ENCODE measurements at regions not wholly inside any gene's neighbourhood (a gene's known extent, or its start where the extent isn't known, plus 50 kb on each side); places are given as distances from the start of the nearest gene placed in this dataset.

DNA sequence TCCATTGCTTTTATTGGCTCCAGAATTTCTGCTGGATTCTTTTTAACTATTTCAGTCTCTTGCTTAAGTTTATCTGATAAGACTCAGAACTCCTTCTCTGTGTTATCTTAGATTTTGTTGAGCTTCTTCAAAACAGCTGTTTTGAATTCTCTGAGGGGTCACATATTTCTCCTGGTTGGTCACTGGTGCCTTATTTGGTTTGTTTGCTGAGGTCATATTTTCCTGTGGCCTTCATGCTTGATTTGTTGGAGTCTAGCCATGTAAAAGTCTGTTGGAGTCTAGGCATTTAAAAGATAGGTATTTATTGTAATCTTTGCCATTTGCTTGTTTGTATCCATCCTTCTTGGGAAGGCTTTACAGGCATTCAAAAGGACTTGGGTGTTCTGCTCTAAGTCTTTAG lies 398.7 kb downstream of the DSEL start:
- TF ChIP-seq, protein P1, sequence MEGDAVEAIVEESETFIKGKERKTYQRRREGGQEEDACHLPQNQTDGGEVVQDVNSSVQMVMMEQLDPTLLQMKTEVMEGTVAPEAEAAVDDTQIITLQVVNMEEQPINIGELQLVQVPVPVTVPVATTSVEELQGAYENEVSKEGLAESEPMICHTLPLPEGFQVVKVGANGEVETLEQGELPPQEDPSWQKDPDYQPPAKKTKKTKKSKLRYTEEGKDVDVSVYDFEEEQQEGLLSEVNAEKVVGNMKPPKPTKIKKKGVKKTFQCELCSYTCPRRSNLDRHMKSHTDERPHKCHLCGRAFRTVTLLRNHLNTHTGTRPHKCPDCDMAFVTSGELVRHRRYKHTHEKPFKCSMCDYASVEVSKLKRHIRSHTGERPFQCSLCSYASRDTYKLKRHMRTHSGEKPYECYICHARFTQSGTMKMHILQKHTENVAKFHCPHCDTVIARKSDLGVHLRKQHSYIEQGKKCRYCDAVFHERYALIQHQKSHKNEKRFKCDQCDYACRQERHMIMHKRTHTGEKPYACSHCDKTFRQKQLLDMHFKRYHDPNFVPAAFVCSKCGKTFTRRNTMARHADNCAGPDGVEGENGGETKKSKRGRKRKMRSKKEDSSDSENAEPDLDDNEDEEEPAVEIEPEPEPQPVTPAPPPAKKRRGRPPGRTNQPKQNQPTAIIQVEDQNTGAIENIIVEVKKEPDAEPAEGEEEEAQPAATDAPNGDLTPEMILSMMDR (conservative IDR thresholded peaks at IDR 0.05 in 1 of 2, IDR thresholded peaks at IDR 0.05 in 1 of 2; ENCODE audit: extremely low read depth in 1 of 2, insufficient read depth in 1 of 2, low read depth in 1 of 2, low read length in 2 of 2) = no peak
- TF ChIP-seq EZH2 (IDR thresholded peaks at IDR 0.05; ENCODE audit: borderline replicate concordance, low read length) = no peak

All from mammary epithelial cell (primary cell).